ENCODE measurements at regions not wholly inside any gene's neighbourhood (a gene's known extent, or its start where the extent isn't known, plus 50 kb on each side); places are given as distances from the start of the nearest gene placed in this dataset.

GRCh38 chr6:165877773-165878172 is 214.7 kb upstream of the PDE10A start:
- dilution Hi-C loops (cut with MboI; ENCODE audit: extremely low pct_ligation_motif_present, low sequenced_read_pairs): no loop called here
- no peak overlapping the region for H3K4me3 ChIP-seq (replicated peaks in 1 of 3; ENCODE audit: insufficient read depth in 1 of 3, low read depth in 1 of 3, low read length in 3 of 3)
- TF ChIP-seq JUN (IDR thresholded peaks at IDR 0.05; ENCODE audit: borderline replicate concordance, insufficient read depth, insufficient read length, low read depth) (no peak), CTCF (IDR thresholded peaks at IDR 0.05; ENCODE audit: extremely low read depth in 1 of 2, insufficient read depth in 1 of 2, low read depth in 1 of 2, low read length in 2 of 2) (no peak)
- intact Hi-C loops (cut with micrococcal nuclease): no loop called here
- ChIA-PET POLR2A (no interaction called here), CTCF (no interaction called here)
- H3K27me3 ChIP-seq (ENCODE audit: control insufficient read depth in 2 of 2, insufficient read depth in 2 of 2, low read length in 2 of 2): no peaks in the 10 kb centered on the region
- H3K4me1 ChIP-seq (ENCODE audit: control insufficient read depth, extremely low read depth, insufficient read depth, low read length): no peaks in the 10 kb centered on the region
- H3K9ac ChIP-seq (replicated peaks; ENCODE audit: extremely low read depth, insufficient read depth, low read length): no peak overlapping the region
- no peak overlapping the region for H2AFZ ChIP-seq (ENCODE audit: low read depth, low read length)
- no TSS peak for BruUV-seq (replicated peaks)
- H3K4me2 ChIP-seq (ENCODE audit: insufficient read depth, low read length): no peak overlapping the region
- H3K79me2 ChIP-seq (ENCODE audit: control insufficient read depth, insufficient read depth, low read length): no peaks in the 10 kb centered on the region
- no peaks in the 10 kb centered on the region for H3K36me3 ChIP-seq (ENCODE audit: control insufficient read depth in 2 of 2, extremely low read depth in 1 of 2, insufficient read depth in 2 of 2, low read length in 2 of 2)
- no peaks in the 10 kb centered on the region for H3K9me1 ChIP-seq (replicated peaks; ENCODE audit: control insufficient read depth, extremely low read depth, insufficient read depth, low read length)
- no peak for DNase-seq (ENCODE audit: low read depth, low spot score)
- H3K27ac ChIP-seq (ENCODE audit: insufficient read depth, low read depth, low read length): no peak overlapping the region
- H4K20me1 ChIP-seq (replicated peaks; ENCODE audit: control insufficient read depth, extremely low read depth, insufficient read depth, low read length): no peaks in the 10 kb centered on the region
- no peaks in the 10 kb centered on the region for H3K9me3 ChIP-seq (replicated peaks; ENCODE audit: control insufficient read depth, insufficient read depth, low read length)
- no peak for FAIRE-seq

- H3K4me2 ChIP-seq (ENCODE audit: insufficient read depth, low read length): no peak overlapping the region
- no peak overlapping the region for H2AFZ ChIP-seq (ENCODE audit: low read depth, low read length)
- H3K4me1 ChIP-seq (ENCODE audit: control insufficient read depth, extremely low read depth, insufficient read depth, low read length): no peaks in the 10 kb centered on the region
- H3K9me3 ChIP-seq (replicated peaks; ENCODE audit: control insufficient read depth, insufficient read depth, low read length): no peaks in the 10 kb centered on the region
- ChIA-PET CTCF (no interaction called here), POLR2A (no interaction called here)
- intact Hi-C loops (cut with micrococcal nuclease) (no loop called here), dilution Hi-C loops (cut with MboI; ENCODE audit: extremely low pct_ligation_motif_present, low sequenced_read_pairs) (no loop called here)
- FAIRE-seq: no peak
- BruUV-seq (replicated peaks): no TSS peak
- no peaks in the 10 kb centered on the region for H3K36me3 ChIP-seq (ENCODE audit: control insufficient read depth in 2 of 2, extremely low read depth in 1 of 2, insufficient read depth in 2 of 2, low read length in 2 of 2)
- no peak overlapping the region for H3K4me3 ChIP-seq (replicated peaks in 1 of 3; ENCODE audit: insufficient read depth in 1 of 3, low read depth in 1 of 3, low read length in 3 of 3)
- no peaks in the 10 kb centered on the region for H3K9me1 ChIP-seq (replicated peaks; ENCODE audit: control insufficient read depth, extremely low read depth, insufficient read depth, low read length)
- no peak for DNase-seq (ENCODE audit: low read depth, low spot score)
- H3K27me3 ChIP-seq (ENCODE audit: control insufficient read depth in 2 of 2, insufficient read depth in 2 of 2, low read length in 2 of 2): no peaks in the 10 kb centered on the region
- no peak for TF ChIP-seq EZH2 (IDR thresholded peaks at IDR 0.05; ENCODE audit: borderline replicate concordance, low read depth, low read length, severe bottlenecking)
- TF ChIP-seq CTCF (IDR thresholded peaks at IDR 0.05; ENCODE audit: extremely low read depth in 1 of 2, insufficient read depth in 1 of 2, low read depth in 1 of 2, low read length in 2 of 2): no peak
- no peak for TF ChIP-seq JUN (IDR thresholded peaks at IDR 0.05; ENCODE audit: borderline replicate concordance, insufficient read depth, insufficient read length, low read depth)
- no peak for TF ChIP-seq FOS (IDR thresholded peaks at IDR 0.05; ENCODE audit: borderline replicate concordance, insufficient read depth, low read length)
- no peak for TF ChIP-seq MYC (IDR thresholded peaks at IDR 0.05; ENCODE audit: low read depth, low read length)
- TF ChIP-seq GATA2 (IDR thresholded peaks at IDR 0.05; ENCODE audit: insufficient read depth, insufficient read length, low read depth, low read length): no peak
- TF ChIP-seq POLR2AphosphoS5 (IDR thresholded peaks at IDR 0.05; ENCODE audit: insufficient read depth, low read depth, low read length): no peak
- H3K9ac ChIP-seq (replicated peaks; ENCODE audit: extremely low read depth, insufficient read depth, low read length): no peak overlapping the region
- no peaks in the 10 kb centered on the region for H4K20me1 ChIP-seq (replicated peaks; ENCODE audit: control insufficient read depth, extremely low read depth, insufficient read depth, low read length)
- H3K79me2 ChIP-seq (ENCODE audit: control insufficient read depth, insufficient read depth, low read length): no peaks in the 10 kb centered on the region
- no peak overlapping the region for H3K27ac ChIP-seq (ENCODE audit: insufficient read depth, low read depth, low read length)
These were observed 214.2 kb upstream of the PDE10A start for GRCh38 chr6:165877192-165877591.

Measured in endothelial cell of umbilical vein (primary cell).